Left lung (tissue), 4 donors: ENCODE measurements at regions not wholly inside any gene's neighbourhood (a gene's known extent, or its start where the extent isn't known, plus 50 kb on each side); places are given as distances from the start of the nearest gene placed in this dataset.

ENCODE experiments used
- ATAC-seq: fragments of 200-7000 bp; cut with Tn5 transposase; one replicate; pipeline ENCODE4 v1.9.1; 2020; ENCODE audit warnings: moderate library complexity
- DNase-seq, 4 donors: peaks; one replicate each; pipeline ENCODE4 v3.0.0-alpha.2; 2013 to 2020
- H3K27ac ChIP-seq, 2 donors: fragments of 200-600 bp; sonication (generic) in 1 of 2; one replicate each; pipeline versions ENCODE4 v1.5.0 to v1.8.0; 2020 to 2021
- H3K27me3 ChIP-seq, 2 donors: fragments of 200-600 bp; sonication (generic) in 1 of 2; one replicate each; pipeline versions ENCODE4 v1.5.0 to v1.8.0; 2020 to 2021
- H3K36me3 ChIP-seq, 2 donors: fragments of 200-600 bp; sonication (generic) in 1 of 2; one replicate each; pipeline versions ENCODE4 v1.5.0 to v1.8.0; 2020 to 2021
- H3K4me1 ChIP-seq, 2 donors: fragments of 200-600 bp; one replicate each; pipeline ENCODE4 v1.8.0; 2021
- H3K4me3 ChIP-seq, 2 donors: fragments of 200-600 bp; sonication (generic) in 1 of 2; one replicate each; pipeline versions ENCODE4 v1.5.0 to v1.8.0; 2020 to 2021; ENCODE audit warnings: mild to moderate bottlenecking in 1 of 2
- H3K9me3 ChIP-seq, 2 donors: fragments of 200-600 bp; sonication (generic) in 1 of 2; one replicate each; pipeline versions ENCODE4 v1.5.0 to v1.8.0; 2020 to 2021
- CTCF ChIP-seq, 2 donors: fragments of 200-600 bp; sonication (generic) in 1 of 2; IDR thresholded peaks; one replicate each; pipeline versions ENCODE4 v1.5.0 to v1.8.0; 2021; ENCODE audit warnings: antibody characterized with exemption in 2 of 2
- intact Hi-C, 2 donors: fragments of 100-400 bp; cut with DNase I; formaldehyde crosslinking; loops; one replicate each; pipeline versions ENCODE4 v1.11.2 to v1.14.2; 2022
- donor health status: DM: no; HTN: yes; CAD: no.
- donor health status: DM: no; HTN: no; CAD: no.

GRCh38 chr12:67533159-67533558, 115.4 kb upstream of the DYRK2 start:
- DNase-seq (no peak), ATAC-seq (no peak)
- Histone ChIP-seq H3K9me3 (no peaks in the 10 kb centered on the region), H3K27ac (no peak overlapping the region), H3K36me3 (no peaks in the 10 kb centered on the region), H3K27me3 (no peaks in the 10 kb centered on the region), H3K4me3 (no peak overlapping the region), H3K4me1 (no peaks in the 10 kb centered on the region)
- TF ChIP-seq CTCF (IDR thresholded peaks at IDR 0.05) = no peak
- intact Hi-C loops = no loop called here

- intact Hi-C loops = no loop called here
- Histone ChIP-seq H3K27ac (no peak overlapping the region), H3K4me1 (no peaks in the 10 kb centered on the region), H3K27me3 (no peaks in the 10 kb centered on the region), H3K9me3 (no peaks in the 10 kb centered on the region), H3K4me3 (no peak overlapping the region), H3K36me3 (no peaks in the 10 kb centered on the region)
- ATAC-seq (peak; percentile 21), DNase-seq (no peak)
- no peak for TF ChIP-seq CTCF (IDR thresholded peaks at IDR 0.05)
Measured at GRCh38 chr12:67534046-67534445, 114.5 kb upstream of the DYRK2 start.

GRCh38 chr12:67534681-67535080, 113.9 kb upstream of the DYRK2 start:
- peak; percentile 77 for ATAC-seq
- no peak overlapping the region for H3K27ac ChIP-seq
- H3K4me3 ChIP-seq = no peak overlapping the region
- H3K27me3 ChIP-seq = no peaks in the 10 kb centered on the region
- no peaks in the 10 kb centered on the region for H3K36me3 ChIP-seq
- no peaks in the 10 kb centered on the region for H3K9me3 ChIP-seq
- DNase-seq = no peak
- intact Hi-C loops = no loop called here
- TF ChIP-seq CTCF (IDR thresholded peaks at IDR 0.05) = no peak
- H3K4me1 ChIP-seq = no peaks in the 10 kb centered on the region

GRCh38 chr12:67535176-67535575, 113.4 kb upstream of the DYRK2 start:
- H3K27me3 ChIP-seq = no peaks in the 10 kb centered on the region
- no peak overlapping the region for H3K27ac ChIP-seq
- intact Hi-C loops = no loop called here
- no peaks in the 10 kb centered on the region for H3K36me3 ChIP-seq
- no peak for ATAC-seq
- no peak for DNase-seq
- H3K4me3 ChIP-seq = no peak overlapping the region
- H3K9me3 ChIP-seq = no peaks in the 10 kb centered on the region
- no peaks in the 10 kb centered on the region for H3K4me1 ChIP-seq
- no peak for TF ChIP-seq CTCF (IDR thresholded peaks at IDR 0.05)

GRCh38 chr12:67535971-67536370, 112.6 kb upstream of the DYRK2 start:
- DNase-seq (no peak), ATAC-seq (no peak)
- Histone ChIP-seq H3K4me1 (no peaks in the 10 kb centered on the region), H3K27me3 (no peaks in the 10 kb centered on the region), H3K36me3 (no peaks in the 10 kb centered on the region), H3K9me3 (no peaks in the 10 kb centered on the region), H3K27ac (no peak overlapping the region), H3K4me3 (no peak overlapping the region)
- intact Hi-C loops = no loop called here
- TF ChIP-seq CTCF (IDR thresholded peaks at IDR 0.05) = no peak
